Tibial nerve (tissue), 3 donors: ENCODE measurements at regions not wholly inside any gene's neighbourhood (a gene's known extent, or its start where the extent isn't known, plus 50 kb on each side); places are given as distances from the start of the nearest gene placed in this dataset.

ENCODE experiments used
- POLR2A ChIP-seq, 2 donors: fragments of 450-650 bp; IDR thresholded peaks; one replicate each; pipeline ENCODE4 v1.6.1; 2017; ENCODE audit warnings: antibody characterized with exemption in 2 of 2, mild to moderate bottlenecking in 2 of 2, moderate library complexity in 2 of 2
- TF ChIP-seq, protein P1 (sequence below), 5 experiments: fragments of 200-600 bp in 3 of 5; fragments of 450-650 bp in 2 of 5; sonication (generic) in 3 of 5; IDR thresholded peaks; one replicate each; pipeline ENCODE4 v1.5.1; 2016 to 2019; ENCODE audit warnings: antibody characterized with exemption in 5 of 5, mild to moderate bottlenecking in 3 of 5, moderate library complexity in 2 of 5

DNA sequence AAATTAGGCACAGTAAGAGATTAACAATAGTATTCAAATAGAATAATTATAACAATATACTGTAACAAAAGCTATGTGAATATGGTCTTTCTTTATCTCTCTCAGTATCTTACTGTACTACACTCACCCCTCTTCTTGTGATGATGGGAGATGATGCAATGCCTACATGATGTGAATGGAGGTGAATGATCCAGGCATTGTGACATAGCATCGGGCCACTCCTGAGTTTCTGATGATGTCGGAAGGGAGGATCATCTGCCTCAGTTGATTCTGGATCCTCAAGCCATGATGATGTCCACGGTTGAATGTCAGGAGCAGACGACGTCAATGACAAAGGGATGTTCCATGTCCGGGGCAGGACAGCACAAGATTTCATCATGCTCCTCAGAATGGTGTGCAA, 268.3 kb upstream of the MGAT5 start:
- TF ChIP-seq, protein P1, sequence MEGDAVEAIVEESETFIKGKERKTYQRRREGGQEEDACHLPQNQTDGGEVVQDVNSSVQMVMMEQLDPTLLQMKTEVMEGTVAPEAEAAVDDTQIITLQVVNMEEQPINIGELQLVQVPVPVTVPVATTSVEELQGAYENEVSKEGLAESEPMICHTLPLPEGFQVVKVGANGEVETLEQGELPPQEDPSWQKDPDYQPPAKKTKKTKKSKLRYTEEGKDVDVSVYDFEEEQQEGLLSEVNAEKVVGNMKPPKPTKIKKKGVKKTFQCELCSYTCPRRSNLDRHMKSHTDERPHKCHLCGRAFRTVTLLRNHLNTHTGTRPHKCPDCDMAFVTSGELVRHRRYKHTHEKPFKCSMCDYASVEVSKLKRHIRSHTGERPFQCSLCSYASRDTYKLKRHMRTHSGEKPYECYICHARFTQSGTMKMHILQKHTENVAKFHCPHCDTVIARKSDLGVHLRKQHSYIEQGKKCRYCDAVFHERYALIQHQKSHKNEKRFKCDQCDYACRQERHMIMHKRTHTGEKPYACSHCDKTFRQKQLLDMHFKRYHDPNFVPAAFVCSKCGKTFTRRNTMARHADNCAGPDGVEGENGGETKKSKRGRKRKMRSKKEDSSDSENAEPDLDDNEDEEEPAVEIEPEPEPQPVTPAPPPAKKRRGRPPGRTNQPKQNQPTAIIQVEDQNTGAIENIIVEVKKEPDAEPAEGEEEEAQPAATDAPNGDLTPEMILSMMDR (IDR thresholded peaks at IDR 0.05): no peak
- TF ChIP-seq POLR2A (IDR thresholded peaks at IDR 0.05): no peak
